Tongue (tissue), 1 donor: ENCODE measurements at regions not wholly inside any gene's neighbourhood (a gene's known extent, or its start where the extent isn't known, plus 50 kb on each side); places are given as distances from the start of the nearest gene placed in this dataset.

Experiments used
- DNase-seq: peaks from one replicate; pipeline ENCODE4 v3.0.0-alpha.2; 2015

DNA sequence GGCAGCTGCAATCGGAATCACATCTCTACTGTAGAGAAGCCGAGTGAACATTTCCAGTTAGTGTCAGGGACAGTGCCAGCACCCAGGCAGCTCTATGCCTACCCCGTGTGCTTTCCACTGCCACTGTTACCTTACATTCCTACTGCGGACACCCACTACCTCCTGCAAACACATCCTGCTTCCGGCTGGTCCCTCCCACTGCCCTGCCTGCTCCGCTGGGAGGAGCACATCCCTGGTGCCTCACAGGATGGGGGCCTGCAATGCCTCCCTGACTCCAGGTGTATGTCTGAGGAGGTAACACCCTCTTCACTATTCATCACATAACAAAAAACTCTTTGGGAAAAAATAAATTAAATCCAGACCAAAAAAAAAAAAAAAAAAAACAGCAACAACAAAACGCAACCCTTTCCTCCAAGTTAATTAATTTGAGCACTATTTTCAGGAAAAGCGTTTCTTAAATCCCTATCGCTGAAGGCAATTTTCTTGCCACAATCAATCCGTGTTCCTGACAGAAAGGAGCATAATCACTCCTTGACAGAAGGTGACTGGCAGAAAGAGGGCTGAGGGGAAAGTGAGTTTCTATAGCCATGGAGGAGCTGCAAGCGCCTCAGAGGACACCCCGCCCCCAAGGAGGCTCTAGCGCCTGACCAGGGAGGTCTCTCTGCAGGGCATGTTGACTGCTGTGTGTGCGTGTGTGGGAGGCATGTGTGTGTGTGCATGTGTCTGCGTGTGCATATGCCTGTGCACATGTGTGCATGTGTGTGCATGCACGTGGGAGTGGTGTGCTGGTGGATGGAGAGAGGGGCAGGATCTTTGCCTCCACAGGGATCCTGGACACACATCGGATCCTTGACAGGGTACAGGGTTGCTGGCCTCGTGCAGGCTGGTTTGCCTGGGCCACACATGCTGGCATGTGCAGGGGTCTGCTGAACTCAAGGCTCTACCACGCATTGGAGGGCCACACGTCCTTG, 134.8 kb upstream of the NTM start:
- DNase-seq = no peak

DNA sequence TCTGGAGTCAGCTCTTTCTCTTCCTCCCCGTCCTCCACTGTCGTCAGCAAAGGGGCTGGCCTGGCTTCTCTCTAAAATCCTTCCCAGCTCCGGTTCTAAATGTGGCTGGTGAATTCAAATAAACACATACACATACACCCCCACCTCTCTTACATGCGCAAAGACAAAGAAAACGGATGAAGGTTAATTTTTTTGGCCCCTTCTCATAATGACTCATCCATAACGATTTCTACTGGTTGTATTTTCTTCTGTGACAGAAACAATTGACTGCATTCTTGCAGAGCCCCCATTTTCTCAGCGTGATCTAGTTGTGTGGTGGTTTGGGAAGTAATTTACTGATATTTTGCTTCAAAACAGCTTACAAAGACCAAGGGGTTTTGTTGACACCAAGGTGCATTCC, 130.0 kb upstream of the NTM start:
- DNase-seq = no peak

DNA sequence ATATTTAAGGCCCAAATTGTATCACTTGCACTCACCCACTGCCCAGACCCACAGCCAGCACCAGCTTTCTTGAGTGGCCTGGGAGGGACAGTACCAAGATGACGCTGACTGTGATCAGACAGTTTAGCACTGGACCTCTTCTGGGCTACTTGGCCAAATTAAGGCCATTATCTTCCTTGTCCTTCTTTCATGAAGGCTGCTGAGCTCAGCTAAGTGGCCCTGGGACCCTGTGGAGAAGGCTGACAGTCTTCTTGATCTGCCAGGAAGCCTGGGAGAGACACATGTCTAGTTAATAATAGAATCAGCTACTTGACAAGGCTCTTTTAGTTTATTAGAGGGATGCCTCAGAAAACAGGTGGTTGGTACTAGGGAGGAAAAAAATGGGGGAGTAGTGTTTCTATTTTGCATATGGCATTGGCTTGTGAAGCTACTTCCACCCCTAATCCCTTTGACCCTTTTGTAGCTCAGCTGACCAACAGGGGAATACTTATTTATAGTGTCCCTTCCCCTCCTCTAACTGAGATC, 127.9 kb upstream of the NTM start:
- DNase-seq = peak; percentile 72

DNA sequence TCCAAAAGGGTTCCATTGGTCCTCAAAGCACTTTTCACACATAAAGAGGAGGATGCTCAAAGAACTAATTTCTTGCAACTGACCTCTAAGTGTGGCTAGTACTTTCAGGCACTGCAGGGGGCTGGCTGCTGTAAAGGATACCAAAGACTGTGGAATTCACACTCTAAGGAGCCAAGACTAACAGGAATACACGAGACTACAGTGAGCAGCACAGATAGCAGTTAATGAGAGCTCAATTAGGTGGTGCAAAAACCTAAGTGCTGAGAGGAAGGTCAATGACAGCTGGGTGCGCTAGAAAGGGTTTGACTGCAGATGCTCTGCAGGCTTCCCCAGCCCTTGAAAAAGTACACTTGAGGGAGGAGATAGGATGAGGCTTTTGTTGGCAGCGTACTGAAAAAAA, 124.3 kb upstream of the NTM start:
- DNase-seq = peak; percentile 42

DNA sequence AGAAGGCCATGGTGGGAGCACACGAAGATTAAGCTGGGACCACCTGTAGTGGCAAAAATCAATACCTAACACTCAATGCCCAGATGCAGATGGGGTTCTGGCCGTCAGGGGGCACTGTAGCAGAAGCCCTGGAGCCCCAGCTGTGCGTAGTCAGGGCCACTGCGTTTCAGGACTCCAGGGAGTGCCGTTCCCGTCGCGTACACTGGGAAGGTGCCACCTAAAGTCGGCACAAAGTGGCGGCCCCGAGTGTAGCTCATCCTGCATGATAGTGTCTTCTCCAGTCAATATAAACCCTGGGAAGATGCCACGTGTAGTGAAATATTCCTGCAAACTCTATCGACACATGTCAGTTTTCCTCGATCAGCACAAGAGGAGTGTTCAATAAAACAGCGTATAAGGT, 123.8 kb upstream of the NTM start:
- peak; percentile 35 for DNase-seq

DNA sequence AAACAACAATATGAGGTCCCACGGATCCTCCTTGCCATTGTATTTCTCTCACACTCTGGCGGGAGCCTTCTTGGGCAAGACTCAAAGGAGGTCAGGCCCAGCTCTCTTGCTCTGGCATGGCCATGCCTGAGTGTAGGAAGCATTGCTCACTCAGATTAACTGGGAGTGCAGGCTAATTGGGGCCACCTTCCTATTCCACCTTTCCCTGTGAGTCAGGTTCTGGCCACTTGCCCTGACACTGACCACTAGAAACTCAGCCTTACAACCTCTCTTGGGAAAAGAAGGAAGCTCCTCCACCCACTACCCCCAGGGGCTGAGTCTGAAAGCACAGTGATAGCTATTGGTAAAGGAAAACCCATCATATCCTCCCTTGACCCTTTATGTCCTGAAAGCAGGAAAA, 121.8 kb upstream of the NTM start:
- DNase-seq = no peak

DNA sequence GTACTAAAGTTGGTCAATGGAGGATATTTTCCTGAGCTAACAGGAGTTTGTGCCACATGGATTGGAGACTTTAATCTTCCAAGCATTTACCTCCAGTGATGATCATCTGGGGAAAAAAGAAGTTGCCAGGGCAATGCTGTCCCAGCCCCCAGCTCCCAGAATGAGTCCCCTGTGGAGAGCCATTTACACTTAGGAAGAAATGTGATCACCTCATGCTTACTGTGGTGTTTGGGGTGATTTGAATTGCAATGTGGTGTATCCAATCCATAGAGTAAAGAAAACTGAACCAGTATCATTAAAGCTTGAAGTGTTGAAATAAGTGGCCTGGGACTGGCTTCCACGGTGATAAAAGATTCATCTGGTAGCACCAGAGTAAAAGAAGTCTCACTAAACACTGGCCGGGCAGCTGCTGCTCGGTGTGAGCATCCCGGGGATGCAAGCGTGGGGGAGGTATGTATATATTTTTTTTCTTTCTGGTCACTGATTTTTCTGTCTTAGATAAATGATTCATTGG, 117.2 kb upstream of the NTM start:
- no peak for DNase-seq

DNA sequence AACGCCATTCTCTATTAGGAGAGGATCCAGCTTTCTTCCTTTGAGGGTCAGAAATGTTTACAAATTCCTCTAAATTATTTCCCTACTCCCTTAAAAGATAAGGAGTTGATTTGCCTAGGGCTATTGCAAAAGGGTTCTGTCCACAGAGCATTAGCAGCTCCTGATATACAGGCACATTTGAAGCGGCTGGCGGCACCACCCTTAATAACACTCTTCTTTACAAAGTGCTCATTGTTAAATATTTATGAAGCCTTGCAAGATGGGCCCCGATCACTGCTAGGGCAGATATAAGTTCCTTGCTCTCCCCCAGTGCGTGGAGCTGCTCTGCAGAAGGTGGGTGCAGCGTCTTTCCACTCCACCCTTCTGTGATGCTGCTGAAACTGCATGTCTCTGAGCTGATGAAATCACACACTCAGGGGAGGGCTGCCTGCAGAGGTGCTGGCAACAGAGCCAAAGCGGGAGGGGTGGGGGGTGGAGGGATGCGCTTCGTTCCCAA, 116.7 kb upstream of the NTM start:
- DNase-seq = no peak

DNA sequence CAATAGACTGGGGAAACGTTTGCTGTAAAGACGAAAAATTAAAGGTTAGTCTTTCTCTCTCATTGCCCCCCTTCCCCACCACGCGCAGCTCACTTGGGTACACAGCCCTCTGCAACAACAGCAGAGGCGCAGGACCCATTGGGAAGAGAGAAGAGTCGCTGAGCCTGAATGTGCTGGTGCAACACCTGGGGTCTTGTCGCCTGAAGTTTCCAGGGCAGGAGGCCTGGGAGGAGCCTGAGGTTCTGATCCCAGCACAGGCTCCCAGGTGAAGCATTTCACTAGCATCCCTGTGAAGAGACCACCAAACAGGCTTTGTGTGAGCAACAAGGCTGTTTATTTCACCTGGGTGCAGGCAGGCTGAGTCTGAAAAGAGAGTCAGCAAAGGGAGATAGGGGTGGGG, 116.2 kb upstream of the NTM start:
- DNase-seq = no peak

DNA sequence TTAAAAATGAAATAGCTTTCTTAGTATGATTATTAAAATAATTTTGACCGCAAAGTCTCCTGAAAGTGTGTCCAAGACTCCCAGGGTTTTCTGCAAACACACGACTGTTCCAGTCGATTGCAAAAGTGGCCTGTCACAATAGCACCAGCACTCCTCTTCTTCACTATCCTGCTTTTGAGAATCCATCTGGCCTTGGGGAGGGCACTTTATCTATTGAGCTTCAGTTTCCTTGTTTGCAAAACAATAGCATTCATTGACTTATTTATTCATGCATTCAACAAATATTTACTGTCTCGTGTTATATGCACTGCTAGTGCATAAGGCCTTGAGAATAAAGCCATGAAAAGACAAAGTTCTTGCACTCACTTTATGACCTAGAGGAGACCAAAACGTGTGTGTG, 96.2 kb upstream of the NTM start:
- DNase-seq = no peak

DNA sequence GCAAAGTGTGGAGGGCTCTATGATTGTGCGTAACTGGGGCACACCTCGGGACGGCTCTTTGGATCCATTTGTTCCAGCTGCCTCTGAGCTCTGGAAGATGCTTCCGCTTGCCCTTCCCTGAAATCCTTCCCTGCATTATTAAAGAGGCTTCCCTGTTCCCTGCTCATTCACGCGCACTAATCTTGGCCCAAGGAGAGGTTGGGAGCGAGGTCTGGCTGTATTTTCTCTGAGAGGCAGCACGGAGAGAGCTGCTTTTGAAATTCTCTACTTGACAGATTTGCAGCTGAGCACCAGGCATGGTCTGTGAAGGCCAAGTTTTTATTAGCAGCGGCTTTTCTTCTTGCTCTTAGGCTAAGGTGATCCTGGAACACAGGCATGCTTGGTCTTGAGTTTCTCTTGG, 94.8 kb upstream of the NTM start:
- no peak for DNase-seq

DNA sequence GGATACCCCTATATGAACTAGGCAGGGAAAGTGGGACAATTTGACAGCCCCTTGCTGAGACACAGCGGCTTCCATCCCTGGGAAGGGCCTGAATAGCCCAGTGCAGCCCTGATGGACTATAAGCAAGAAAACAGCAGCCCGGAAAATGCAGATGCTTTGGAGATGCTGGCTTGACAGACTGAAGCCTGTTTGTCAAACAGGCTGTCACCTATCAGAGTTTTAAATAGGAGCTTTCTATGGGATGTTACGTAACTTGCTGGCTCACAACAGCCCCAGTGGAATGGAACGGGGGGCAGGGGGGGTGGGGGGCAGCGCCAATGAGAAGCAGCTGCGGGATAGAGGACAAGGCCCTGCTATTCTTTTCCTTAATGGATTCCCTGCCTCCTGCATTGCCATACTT, 91.9 kb upstream of the NTM start:
- no peak for DNase-seq

DNA sequence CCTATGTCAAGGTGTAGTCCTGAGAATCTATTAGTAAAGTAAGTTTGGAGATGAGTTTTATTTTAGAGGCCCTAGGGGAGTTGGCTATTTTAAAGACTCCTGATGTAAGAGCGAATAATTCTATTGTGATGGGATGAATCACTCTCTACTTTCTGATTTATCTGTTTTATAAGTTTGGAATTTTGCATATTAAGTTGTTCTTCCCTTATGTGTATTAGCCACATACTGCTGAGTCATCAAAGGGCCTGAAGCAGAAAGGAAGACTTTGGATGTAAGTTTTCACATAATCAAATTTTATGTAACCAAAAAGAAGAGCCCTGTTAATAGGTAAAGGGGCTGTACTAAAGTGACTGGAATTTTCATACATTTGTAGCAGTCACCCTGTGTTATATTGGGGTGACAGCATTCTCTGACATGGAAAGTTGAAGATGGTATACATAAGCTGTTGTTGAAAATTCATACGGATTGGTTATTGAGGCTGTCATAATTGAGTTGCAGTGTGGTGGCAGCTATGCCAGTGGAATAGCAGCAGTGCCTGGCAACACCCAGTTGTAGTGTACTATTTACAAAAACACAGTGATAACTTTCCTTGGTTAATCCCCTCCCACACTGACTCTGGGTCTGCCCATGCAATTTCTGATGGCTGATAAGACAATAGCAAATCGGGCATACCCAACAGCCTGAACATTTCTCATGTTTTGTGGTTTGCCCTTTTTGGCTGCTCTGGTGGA, 90.6 kb upstream of the NTM start:
- no peak for DNase-seq

DNA sequence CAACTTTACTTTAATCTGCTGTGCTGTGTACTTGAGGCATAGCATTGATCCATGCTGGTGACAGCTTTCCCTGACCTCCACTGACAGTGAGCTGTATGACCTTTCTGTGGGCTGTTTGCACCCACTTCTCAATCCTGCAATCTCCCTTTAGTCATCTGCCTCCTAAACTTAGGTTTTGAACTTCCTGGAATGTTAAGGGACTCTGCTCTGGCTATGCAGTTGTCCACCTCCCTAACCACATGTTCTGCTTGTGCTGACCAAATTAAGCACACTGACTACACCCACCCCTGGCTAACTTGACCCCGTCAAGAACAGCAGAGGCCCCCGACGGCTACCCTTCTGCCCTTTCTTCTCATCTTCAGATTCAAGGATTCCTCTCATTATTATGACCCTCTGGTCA, 89.1 kb upstream of the NTM start:
- no peak for DNase-seq

DNA sequence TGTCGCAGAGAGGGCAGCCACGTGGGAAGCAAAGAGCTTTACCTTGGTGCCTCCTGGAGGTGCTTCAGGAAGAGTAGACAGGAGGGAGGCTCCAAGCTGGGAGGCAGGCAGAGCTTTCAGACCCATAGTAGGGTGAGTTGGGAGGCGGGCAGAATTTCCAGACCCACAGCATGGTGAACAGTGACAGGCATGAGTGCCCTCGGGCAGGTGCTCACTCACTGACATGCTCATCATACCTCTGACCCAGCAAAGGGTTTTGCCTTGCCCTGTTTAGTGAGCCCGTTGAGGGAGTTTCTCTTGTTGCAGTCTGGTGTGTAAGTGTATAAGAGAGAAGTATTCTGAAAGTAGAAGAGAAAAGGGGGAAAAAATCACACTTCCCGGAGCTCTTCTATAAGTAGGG, 86.4 kb upstream of the NTM start:
- DNase-seq = no peak

DNA sequence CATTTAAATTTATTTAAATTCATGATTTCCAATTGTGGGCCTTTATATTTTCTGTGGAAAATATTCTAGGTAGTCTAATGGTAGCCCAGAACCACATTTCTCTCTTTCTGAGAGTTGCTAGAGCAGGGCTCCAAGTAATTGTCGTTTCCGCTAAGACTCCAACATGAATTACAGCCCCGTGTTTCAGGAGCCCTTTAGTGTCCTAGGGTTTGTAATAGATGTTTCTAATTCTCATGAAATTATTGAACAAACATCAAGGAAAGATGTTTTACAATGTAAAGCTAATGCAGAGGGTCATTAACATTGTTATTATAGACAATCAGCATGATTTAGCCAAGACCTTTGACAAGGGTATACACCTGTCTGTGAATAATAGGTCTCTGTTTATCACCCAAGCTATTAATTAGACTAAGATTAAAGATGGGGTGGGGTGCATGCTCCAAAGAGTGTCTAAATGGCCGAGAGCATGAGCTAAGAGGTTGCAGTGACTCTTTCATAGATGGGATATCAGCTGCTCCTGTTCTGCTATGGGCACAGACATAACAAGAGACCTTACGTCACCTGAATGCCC, 81.8 kb upstream of the NTM start:
- DNase-seq = no peak

DNA sequence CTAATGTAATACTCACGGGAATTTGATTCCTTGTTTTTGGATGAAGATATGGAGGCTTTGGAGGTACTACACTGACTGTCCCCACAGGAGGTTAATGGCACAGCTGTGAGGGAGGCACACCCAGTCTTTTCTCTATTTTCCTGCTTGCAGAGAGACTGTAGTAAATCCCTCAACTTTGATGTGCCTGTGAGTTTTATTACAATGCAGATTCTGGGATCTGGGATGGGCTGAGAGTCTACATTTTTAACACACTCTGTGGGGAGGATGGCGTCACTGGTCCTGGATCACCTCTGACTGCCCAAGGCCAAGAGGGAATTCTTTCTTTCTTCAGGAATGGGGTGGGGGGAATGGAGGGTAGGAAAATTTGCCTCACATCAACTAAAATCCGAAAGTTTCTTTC, 80.2 kb upstream of the NTM start:
- no peak for DNase-seq

DNA sequence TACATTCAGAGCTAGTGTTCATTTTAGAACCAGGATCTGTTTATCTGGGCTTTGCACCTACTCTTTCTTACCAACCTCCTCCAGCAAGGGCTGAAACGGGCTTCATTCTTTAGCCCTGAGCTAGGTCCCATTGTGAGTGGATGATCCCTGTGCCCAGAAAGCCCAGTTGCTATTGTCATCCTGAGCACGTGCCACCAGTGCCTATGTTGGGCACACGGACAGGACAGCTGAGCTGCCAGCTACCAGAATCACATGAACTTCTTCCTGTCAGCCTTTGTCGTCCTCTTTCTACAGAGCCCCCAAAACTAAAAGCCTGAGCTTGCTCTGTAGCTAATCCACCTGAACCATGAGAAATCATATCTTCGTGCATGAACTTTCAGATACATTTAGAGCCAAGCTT, 74.4 kb upstream of the NTM start:
- DNase-seq = no peak

DNA sequence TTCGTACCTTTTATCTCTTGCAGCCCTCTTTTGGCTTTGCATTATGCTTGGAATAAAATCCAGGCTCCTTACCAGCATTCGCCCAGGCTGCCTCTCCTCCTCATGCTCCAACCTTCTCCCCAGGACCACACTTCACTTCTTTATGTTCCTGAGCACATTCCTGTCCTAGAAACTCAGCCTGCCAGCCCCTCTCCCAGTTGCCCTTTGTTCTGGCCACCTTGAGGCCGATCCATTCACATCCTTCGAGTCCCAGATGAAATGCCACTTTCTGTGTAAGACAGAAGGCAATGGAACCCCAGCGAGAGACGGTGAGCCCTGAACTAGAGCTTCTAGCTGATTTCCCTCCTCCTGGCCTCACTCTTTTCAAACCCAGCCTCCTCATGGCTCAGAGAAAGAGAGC, 73.0 kb upstream of the NTM start:
- DNase-seq = no peak

DNA sequence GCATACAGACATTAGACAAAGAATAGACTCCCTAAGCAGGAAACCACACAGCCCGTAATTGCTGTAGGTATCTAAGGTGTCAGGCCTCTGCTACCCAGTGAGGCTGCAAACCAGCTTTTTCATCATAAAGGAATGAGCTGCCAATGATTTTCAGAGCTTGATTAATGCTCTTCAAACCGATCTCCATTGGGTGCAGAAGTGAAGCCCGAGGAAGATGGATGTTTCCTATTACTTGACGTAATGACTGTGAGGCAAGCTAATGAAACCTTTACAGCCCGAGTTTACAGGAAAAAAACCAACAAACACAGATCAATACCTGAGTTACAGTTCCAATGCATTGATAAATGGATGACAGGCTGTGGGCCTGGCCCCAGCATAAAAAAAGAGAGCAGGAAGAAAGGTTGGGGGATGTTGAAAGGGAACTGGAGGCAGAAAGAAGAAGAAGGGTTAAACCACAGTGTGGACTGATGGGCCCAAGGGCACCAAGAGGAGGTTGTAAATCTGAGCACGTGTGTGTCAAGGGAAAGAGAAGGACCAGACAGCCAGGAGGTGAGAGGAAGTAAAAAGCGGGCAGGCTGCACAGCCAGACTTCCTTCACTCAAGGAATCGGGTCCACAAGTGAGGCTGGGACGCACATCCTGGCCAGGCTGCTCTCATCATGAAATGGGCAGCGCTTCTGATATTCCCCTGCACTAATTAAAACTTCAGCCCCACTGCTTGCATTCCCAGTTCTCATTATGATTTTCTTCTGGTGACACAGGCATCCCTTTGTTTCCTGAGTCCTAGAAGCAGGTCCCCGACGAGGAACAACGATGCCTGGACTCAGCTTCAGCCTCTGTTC, 70.6 kb upstream of the NTM start:
- DNase-seq = no peak

DNA sequence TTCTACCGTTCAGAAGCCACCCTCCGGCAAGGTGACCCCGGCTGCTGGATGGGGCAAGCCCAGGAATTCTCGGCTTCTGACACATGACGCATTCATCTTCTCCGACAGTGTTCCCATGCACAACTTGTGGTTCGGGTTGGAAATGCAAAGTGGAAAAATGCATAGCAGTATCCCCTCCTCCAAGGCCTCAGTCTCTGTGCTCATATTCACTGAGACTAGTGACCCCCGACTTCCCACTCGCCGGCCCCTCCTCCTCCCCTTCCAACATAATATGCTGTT, 70.0 kb upstream of the NTM start:
- DNase-seq = no peak

DNA sequence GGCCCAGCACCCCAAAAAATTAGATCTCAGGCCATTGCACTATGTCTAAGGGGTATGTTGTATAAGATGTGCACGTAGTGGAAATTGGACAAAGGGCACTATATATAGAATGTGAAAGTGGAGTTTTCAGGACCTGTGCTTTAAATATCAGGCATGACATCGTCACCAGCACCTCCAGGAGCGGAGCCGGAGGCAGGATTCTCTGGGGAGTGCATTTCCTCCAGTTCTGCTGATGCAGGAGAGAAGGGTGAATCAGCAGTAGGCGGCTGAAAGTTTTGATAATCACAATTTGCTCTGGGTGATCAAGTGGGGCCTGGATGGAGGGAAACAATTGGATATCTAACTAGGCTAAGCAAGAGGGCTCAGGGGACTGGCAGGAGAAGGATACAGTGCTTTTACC, 69.1 kb upstream of the NTM start:
- no peak for DNase-seq
